ENCODE measurements at regions not wholly inside any gene's neighbourhood (a gene's known extent, or its start where the extent isn't known, plus 50 kb on each side); places are given as distances from the start of the nearest gene placed in this dataset.

DNA sequence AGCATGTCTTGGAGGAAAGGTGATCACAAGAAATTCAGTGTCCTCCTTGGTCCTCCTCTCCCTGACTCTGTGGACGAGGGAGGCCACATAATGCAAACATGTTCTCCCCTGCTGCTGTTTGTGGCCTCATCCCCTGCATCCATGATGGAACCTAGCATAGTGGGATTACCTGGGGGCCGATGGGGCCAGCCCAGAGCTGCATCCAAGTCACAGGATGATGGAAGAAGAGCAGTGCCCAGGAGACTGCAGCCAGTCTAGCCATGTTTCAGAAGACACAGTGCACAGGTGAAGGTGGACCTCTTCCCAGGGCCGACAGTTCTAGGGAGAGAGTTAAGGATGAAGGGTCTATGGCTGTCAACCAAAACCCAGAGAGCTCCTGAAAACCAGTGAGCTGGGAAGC is 213.6 kb upstream of the B3GAT1 start:
- no peak for FAIRE-seq
- TF ChIP-seq RBM22 (optimal IDR thresholded peaks at IDR 0.05; ENCODE audit: low read length): no peak
- no peak for TF ChIP-seq KMT2A (CRISPR knock-in tag; IDR thresholded peaks at IDR 0.05)
- no peak for TF ChIP-seq ZNF501 (CRISPR knock-in tag; IDR thresholded peaks at IDR 0.05)
- no peak for TF ChIP-seq TAF15 (IDR thresholded peaks at IDR 0.05; ENCODE audit: low read depth, low read length, poor library complexity, severe bottlenecking)
- no peak for TF ChIP-seq JUN (CRISPR knock-in tag; IDR thresholded peaks at IDR 0.05)
- no peak for TF ChIP-seq ZBTB8A (CRISPR knock-in tag; IDR thresholded peaks at IDR 0.05; ENCODE audit: borderline replicate concordance, low read depth)
- TF ChIP-seq PRMT3 (CRISPR knock-in tag; IDR thresholded peaks at IDR 0.05; ENCODE audit: borderline replicate concordance, low read depth): no peak
- no peak for TF ChIP-seq DNMT3B (CRISPR knock-in tag; conservative IDR thresholded peaks at IDR 0.05)
- no peak for TF ChIP-seq MYNN (CRISPR knock-in tag; IDR thresholded peaks at IDR 0.05; ENCODE audit: low read depth)
- no peak for TF ChIP-seq ZNF275 (CRISPR knock-in tag; IDR thresholded peaks at IDR 0.05; ENCODE audit: borderline replicate concordance)
- no peak for TF ChIP-seq SSRP1 (CRISPR knock-in tag; IDR thresholded peaks at IDR 0.05)
- TF ChIP-seq RBAK (CRISPR knock-in tag; IDR thresholded peaks at IDR 0.05): no peak
- no peak for TF ChIP-seq SATB2 (CRISPR knock-in tag; IDR thresholded peaks at IDR 0.05)

More for the DNA sequence above, 213.6 kb upstream of the B3GAT1 start:
- Histone ChIP-seq H3K27me3 (ENCODE audit: control insufficient read depth in 1 of 2, insufficient read depth in 2 of 2, low read length in 2 of 2) (peaks cover 4 to 8% of the 10 kb centered on the region in 2 experiments; a peak in 3 of 5 replicates), H3K27ac (ENCODE audit: extremely low read length, insufficient read depth, low read length) (no peak overlapping the region), H3K9ac (ENCODE audit: insufficient read depth, low read depth, low read length) (no peak overlapping the region), H3K9me3 (ENCODE audit: low read length) (no peaks in the 10 kb centered on the region), H2AFZ (ENCODE audit: low read length) (no peak overlapping the region), H3K4me1 (ENCODE audit: insufficient read depth, low read length) (no peaks in the 10 kb centered on the region), H3K4me2 (ENCODE audit: low read depth, low read length) (no peak overlapping the region), H3K4me3 (replicated peaks in 1 of 3; ENCODE audit: insufficient read depth in 1 of 3, low read depth in 2 of 3, low read length in 3 of 3) (no peak overlapping the region), H3K36me3 (replicated peaks in 1 of 2; ENCODE audit: control insufficient read depth in 1 of 2, insufficient read depth in 2 of 2, low read length in 2 of 2) (no peaks in the 10 kb centered on the region), H3K79me2 (ENCODE audit: insufficient read depth, low read length) (no peaks in the 10 kb centered on the region), H4K20me1 (ENCODE audit: insufficient read depth, low read length) (0 out of 2 replicates have a peak, but pooled peaks cover 2% of the 10 kb centered on the region)
- no peak for ATAC-seq
- no TSS peak for BruUV-seq (replicated peaks)
- intact Hi-C loops (cut with micrococcal nuclease; ENCODE audit: unreplicated experiment) (no loop called here), in situ Hi-C loops (cut with HindIII; ENCODE audit: extremely low pct_ligation_motif_present, low pct_unique_long_range_greater_than_20kb) (no loop called here)
- ChIA-PET POLR2A (no interaction called here), CTCF (ENCODE audit: low intra/inter-chr PET ratio, low total read pairs) (no interaction called here)
- 0% methylated on average over 3 of the region's 3 CpGs for WGBS (ENCODE audit: low lambda C conversion rate)
- no peak for DNase-seq (ENCODE audit: low spot score)
